Fibroblast of mammary gland (primary cell): ENCODE measurements at regions not wholly inside any gene's neighbourhood (a gene's known extent, or its start where the extent isn't known, plus 50 kb on each side); places are given as distances from the start of the nearest gene placed in this dataset.

Experiments used
- DNase-seq: peaks from one replicate; pipeline ENCODE4 v3.0.0-alpha.2; 2010; ENCODE audit warnings: low read depth
- H3K4me3 ChIP-seq: 2 replicates; pipeline ENCODE4 v1.5.1; 2011; ENCODE audit warnings: low read depth, mild to moderate bottlenecking, low read length, moderate library complexity; ENCODE audit not compliant: control insufficient read depth
- TF ChIP-seq, protein P1 (sequence below): conservative IDR thresholded peaks from 2 replicates; pipeline ENCODE4 v1.5.1; 2011; ENCODE audit warnings: low read depth, low read length, inconsistent platforms; ENCODE audit not compliant: control insufficient read depth, insufficient read depth

DNA sequence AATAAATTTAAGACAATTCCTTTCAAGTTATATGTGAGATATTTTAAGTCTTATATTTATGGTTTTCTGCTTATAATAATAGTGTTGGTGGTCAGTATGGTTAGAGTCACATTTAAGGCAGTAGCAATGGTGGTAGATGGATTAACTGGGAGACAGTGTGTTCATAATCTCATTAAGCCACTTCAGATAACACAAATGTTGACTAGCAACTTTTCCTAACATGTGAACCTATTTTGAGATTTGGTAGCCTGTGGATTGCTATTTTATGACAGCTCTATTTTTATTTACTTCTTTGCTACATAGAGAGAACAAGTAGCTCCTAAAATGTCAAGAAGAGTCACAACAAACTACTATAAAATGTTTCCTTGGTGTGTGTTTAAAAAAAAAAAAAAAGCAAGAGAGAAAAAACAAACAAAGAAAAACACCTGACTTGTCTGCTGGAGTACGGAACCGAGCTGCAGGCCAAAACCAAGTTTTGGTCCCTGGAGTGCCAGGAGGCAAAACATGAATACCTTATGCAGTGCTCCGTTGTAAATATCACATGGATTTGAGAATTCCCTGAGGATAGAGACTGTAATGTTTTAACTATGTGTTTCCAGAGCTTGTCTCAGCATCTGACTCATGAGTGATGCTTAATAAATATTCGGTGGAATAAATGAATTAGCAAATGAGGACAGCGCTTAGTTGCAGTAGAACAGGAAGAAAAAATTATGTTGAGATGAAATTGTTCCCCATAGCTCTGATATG lies 457.1 kb upstream of the ROBO2 start:
- H3K4me3 ChIP-seq: no peak overlapping the region
- peak; percentile 24 for DNase-seq
- TF ChIP-seq, protein P1, sequence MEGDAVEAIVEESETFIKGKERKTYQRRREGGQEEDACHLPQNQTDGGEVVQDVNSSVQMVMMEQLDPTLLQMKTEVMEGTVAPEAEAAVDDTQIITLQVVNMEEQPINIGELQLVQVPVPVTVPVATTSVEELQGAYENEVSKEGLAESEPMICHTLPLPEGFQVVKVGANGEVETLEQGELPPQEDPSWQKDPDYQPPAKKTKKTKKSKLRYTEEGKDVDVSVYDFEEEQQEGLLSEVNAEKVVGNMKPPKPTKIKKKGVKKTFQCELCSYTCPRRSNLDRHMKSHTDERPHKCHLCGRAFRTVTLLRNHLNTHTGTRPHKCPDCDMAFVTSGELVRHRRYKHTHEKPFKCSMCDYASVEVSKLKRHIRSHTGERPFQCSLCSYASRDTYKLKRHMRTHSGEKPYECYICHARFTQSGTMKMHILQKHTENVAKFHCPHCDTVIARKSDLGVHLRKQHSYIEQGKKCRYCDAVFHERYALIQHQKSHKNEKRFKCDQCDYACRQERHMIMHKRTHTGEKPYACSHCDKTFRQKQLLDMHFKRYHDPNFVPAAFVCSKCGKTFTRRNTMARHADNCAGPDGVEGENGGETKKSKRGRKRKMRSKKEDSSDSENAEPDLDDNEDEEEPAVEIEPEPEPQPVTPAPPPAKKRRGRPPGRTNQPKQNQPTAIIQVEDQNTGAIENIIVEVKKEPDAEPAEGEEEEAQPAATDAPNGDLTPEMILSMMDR: no peak

DNA sequence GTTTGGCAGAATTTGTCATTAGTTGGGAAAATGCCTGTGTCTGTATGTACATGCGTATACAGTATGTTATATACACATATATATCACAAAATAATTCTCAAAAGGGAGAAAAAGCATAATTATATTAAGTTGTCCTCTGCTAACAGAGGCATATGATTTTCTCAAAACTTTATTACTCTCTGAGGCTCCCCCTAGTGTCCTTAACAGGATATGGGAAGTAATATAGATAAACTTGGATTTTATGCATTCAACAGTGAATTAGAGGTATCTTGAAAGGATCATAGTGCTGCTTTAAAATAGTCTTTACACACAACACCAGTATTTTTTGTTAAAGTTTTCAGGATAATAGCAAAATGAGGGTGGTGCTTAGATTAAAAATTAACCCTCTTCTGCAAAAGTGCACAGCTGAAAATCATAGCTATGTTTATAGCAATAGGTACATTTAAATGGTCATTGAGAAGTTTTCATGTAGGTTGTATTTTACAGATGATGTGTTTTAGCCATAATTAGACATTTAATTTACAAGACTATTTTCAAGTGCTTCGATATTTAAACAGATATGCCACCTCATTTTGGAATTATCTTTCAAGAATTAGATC lies 454.0 kb upstream of the ROBO2 start:
- peak; percentile 3 for DNase-seq
- TF ChIP-seq, protein P1: peak; percentile 52
- H3K4me3 ChIP-seq: no peak overlapping the region

DNA sequence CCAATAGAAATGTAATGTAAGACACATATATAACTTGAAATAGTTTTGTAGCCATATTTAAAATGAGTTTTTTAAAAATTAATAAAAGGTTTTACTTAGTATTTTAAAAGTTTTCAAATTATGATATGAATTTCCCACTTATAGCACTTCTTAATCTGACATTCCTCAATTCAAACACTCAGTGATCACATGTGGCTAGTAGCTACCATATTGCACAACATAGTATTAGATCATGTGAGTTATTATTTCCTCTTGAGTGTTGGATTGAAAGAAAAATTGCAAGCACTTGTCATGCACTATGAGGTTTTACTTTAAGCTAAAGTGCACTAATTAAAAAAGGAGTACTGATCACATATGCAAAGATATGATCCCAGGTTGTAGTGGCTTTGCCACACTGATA lies 453.4 kb upstream of the ROBO2 start:
- no peak overlapping the region for H3K4me3 ChIP-seq
- TF ChIP-seq, protein P1: no peak
- no peak for DNase-seq

DNA sequence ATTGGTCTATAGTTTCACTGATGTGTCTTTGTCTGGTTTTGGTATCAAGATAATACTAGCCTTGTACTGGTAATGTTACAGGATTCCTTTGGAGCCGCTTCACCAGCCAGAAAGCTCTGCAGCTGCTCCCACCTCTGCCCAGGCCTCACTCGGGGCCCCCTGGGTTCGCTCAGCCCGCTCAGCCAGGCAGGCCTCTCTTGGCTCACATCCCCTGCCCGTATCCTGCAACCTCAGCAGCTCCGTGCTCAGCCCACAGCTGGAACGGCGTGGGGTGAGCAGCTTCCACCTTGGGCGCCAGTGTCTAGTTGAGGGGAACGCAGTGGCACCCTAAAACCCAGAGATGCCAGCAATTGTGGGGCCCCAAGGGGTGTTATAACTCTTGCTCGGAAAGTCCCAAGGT lies 429.7 kb upstream of the ROBO2 start:
- TF ChIP-seq, protein P1: no peak
- no peak overlapping the region for H3K4me3 ChIP-seq
- DNase-seq: no peak

DNA sequence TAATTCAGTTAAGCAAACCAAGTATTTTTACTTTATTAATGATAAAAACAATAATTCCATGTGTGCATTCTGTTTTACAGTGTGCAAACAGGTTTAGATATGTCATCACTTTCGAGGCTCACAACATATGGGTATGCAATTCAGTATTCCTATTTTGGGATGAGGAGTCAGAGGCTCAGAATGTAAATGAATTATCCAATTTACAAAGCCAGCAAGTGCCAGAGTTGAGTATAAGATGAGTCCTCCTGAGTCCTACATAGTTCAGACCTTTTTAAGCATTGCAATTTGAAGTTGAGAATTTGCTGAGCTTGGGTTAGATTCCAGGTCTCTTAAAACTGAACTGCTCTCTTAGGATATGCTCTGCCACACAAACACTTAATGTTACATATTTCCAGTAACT lies 424.2 kb upstream of the ROBO2 start:
- no peak for DNase-seq
- no peak overlapping the region for H3K4me3 ChIP-seq
- TF ChIP-seq, protein P1: no peak

DNA sequence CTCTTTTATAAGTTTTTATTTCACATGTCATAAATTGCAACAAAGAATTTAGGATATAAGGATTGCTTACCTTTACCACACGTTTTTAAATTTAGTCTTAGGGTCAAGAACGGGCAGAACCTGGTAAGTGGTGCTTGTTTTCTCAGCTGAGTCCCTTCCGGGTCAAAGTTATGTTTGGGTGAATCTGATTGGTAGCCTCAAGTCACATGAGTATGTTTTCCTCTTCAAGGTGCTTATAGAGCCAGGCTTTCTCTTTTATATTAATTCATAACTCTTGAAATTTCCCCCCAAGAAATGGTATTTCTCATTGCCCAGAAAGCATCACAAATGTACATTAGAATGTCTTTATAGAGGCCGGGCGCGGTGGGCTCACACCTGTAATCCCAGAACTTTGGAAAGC lies 415.7 kb upstream of the ROBO2 start:
- no peak overlapping the region for H3K4me3 ChIP-seq
- TF ChIP-seq, protein P1: no peak
- no peak for DNase-seq
